SK-N-SH treated with all-trans-retinoic acid at 6 μM for 48 hours (cell line): ENCODE measurements at regions not wholly inside any gene's neighbourhood (a gene's known extent, or its start where the extent isn't known, plus 50 kb on each side); places are given as distances from the start of the nearest gene placed in this dataset.

Source experiments
- CSDC2 ChIP-seq: fragments of 250-450 bp; sonication (Bioruptor Pico); IDR thresholded peaks from 2 replicates; pipeline ENCODE4 v1.5.0; 2020; ENCODE audit warnings: mild to moderate bottlenecking, moderate library complexity
- ESRRG ChIP-seq: fragments of 250-450 bp; sonication (Bioruptor Pico); IDR thresholded peaks from 2 replicates; pipeline ENCODE4 v1.6.1; 2021; ENCODE audit warnings: mild to moderate bottlenecking
- PATZ1 ChIP-seq: fragments of 250-450 bp; sonication (Bioruptor Pico); IDR thresholded peaks from 2 replicates; pipeline ENCODE4 v1.8.0; 2020; ENCODE audit warnings: mild to moderate bottlenecking, moderate library complexity, borderline replicate concordance
- ZNF565 ChIP-seq: fragments of 450-650 bp; formaldehyde crosslinking; conservative IDR thresholded peaks from 2 replicates; pipeline ENCODE4 v1.5.0; 2020; ENCODE audit warnings: low read depth, mild to moderate bottlenecking, moderate library complexity
- ZNF70 ChIP-seq: fragments of 450-650 bp; formaldehyde crosslinking; IDR thresholded peaks from 2 replicates; pipeline ENCODE4 v1.5.0; 2020; ENCODE audit warnings: mild to moderate bottlenecking, moderate library complexity

GRCh38 chr5:26205121-26205520, 833.3 kb downstream of the CDH9 start:
- TF ChIP-seq CSDC2 (CRISPR knock-in tag) (no peak), PATZ1 (CRISPR knock-in tag) (no peak), ZNF70 (CRISPR knock-in tag) (no peak), ZNF565 (CRISPR knock-in tag) (no peak), ESRRG (CRISPR knock-in tag) (no peak)
